Stimulated activated CD4-positive, alpha-beta T cell treated with anti-CD3 and anti-CD28 coated beads, Interleukin-4, amount 100 ng/mL, for 1 hour (primary cell): ENCODE measurements at regions not wholly inside any gene's neighbourhood (a gene's known extent, or its start where the extent isn't known, plus 50 kb on each side); places are given as distances from the start of the nearest gene placed in this dataset.
"Not testable (repeated sequence)": the region's sequence is repeated elsewhere in the genome, so short reads cannot be mapped to it uniquely, and the experiment has no call there.

Experiments used
- DNase-seq: peaks from one replicate; pipeline ENCODE4 v3.0.0-alpha.2; 2020

- no peak for DNase-seq
Measured at GRCh38 chr6:155543166-155543847, 87.7 kb upstream of the NOX3 start.

- no peak for DNase-seq
Measured at GRCh38 chr6:155542036-155542435, 86.4 kb upstream of the NOX3 start.

GRCh38 chr6:155538708-155539390 lies 83.2 kb upstream of the NOX3 start:
- no peak for DNase-seq

- DNase-seq, result no peak
Measured at GRCh38 chr6:155534678-155535077, 79.0 kb upstream of the NOX3 start.

- no peak for DNase-seq
Measured at GRCh38 chr6:155530219-155530834, 74.7 kb upstream of the NOX3 start.

- DNase-seq, result not testable (repeated sequence)
Measured at GRCh38 chr6:155529814-155530213, 74.2 kb upstream of the NOX3 start.

- DNase-seq, result no peak
Measured at GRCh38 chr6:155528982-155529453, 73.4 kb upstream of the NOX3 start.

GRCh38 chr6:155528335-155528734 lies 72.7 kb upstream of the NOX3 start:
- no peak for DNase-seq

- DNase-seq, result no peak
Measured at GRCh38 chr6:155527443-155527842, 71.8 kb upstream of the NOX3 start.

GRCh38 chr6:155523821-155524651 lies 68.4 kb upstream of the NOX3 start:
- no peak for DNase-seq

GRCh38 chr6:155521719-155522118 lies 66.1 kb upstream of the NOX3 start:
- DNase-seq, result no peak

GRCh38 chr6:155520078-155520477 lies 64.4 kb upstream of the NOX3 start:
- no peak for DNase-seq

- DNase-seq, result no peak
Measured at GRCh38 chr6:155519176-155519738, 63.6 kb upstream of the NOX3 start.

- DNase-seq, result no peak
Measured at GRCh38 chr6:155517294-155517693, 61.7 kb upstream of the NOX3 start.

- no peak for DNase-seq
Measured at GRCh38 chr6:155510879-155511278, 55.2 kb upstream of the NOX3 start.

- DNase-seq, result no peak
Measured at GRCh38 chr6:155509743-155510475, 54.3 kb upstream of the NOX3 start.

- no peak for DNase-seq
Measured at GRCh38 chr6:155505608-155505989, 50.0 kb upstream of the NOX3 start.
